HG03095 (cell line): ENCODE measurements at regions not wholly inside any gene's neighbourhood (a gene's known extent, or its start where the extent isn't known, plus 50 kb on each side); places are given as distances from the start of the nearest gene placed in this dataset.

ENCODE experiments used
- ATAC-seq: cut with Tn5 transposase; IDR thresholded peaks from one replicate; pipeline ENCODE4 v1.9.1; 2021; ENCODE audit warnings: moderate library complexity; ENCODE audit not compliant: unreplicated experiment

DNA sequence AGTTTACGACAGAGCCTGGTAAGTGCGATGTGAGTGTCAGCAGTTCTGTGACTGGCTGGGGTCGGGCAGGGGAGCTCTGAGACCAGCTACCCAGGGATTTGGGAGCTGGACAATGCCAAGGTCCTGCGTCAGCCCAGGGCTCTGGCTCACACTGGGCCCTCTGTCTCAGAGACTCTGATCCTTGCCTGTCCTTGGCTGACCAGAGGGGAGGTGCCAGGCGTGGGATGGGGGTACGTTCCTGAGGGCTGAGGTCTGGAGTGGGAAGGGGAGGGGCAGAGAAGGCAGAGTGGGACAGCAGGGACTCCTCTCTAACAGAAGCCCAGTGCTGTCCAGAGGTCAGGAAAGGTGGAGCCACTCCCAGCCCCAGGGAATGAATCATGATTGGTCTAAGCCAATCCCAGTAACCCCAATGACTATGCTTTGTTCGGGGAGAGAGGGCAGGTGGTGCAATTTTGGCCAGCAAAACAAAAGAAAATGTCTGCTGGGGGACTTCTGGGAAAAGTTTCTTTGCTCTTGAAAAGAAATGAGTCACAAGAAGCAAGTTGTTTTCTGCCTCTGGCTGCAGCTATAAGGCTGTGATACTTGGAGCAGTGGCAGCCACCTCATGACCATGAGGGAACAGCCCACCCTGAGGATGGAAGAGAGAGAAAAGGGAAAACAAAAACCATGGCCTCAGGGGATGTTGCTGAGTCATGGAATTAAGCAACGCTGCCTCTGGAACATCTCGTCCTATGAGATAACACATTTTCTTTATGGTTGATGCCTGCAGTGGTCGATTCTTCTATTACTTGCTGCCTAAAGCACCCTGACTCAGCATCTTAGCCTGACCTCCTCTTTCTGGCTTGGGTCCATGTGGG is 108.3 kb downstream of the CHST1 start:
- ATAC-seq = no peak

DNA sequence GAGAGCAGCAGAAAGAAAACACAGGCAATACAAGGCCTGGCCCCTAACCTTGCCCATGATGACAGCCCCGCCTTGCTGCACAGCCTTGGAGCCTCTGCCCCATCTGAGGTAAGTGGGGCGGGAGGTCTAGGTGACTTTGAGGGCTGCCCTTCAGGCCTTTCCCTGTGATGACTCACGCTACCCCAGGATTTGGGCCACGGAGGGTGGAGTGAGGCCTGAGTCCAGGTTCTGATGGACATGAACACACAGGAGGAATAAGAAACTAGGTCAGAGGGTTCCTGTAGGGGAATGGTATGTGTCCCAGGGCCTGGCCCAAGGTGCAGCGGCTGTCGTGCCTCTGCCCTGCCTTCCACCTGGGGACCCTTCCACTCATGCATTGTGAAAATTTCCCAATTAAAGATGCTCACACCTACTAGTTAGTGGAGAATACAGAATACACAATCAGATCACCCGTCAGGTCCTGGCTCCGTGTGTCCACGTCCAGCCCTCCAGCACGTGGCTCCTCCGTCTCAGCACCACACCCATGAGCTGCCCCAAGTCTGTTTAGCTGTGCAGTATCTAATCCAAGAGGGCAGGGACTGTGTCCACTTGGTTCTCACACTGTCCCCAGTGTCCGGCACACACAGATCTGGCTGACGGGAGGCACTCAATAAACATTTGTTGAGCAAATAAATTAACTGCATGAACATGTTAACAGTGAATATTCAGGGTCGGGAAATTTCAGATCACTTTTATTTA is 111.0 kb downstream of the CHST1 start:
- no peak for ATAC-seq

DNA sequence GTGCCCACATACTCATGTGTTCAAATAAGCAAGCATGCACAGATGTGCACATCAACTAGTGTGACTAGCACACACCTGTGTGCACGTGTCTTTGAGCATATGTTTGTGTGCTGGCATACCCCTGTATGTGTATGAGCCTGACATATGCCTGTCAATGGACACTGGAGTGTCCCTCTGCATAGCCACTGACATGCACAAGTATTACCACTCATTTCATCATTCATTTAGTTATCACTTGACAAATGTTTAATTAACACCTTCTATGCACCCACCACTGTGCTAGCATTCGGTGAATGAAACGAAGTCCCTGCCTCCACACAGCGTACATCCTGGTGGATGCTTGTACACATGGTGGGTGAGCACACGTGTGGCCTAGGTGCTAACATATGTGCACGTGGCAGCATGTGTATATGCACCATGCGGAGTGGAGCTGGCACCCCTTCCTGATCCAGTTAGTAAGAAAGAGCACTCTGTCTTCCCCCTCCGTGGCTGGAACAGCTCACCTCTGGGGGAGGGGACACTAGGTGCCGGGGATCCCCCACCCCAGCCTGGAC is 112.0 kb downstream of the CHST1 start:
- ATAC-seq = no peak

DNA sequence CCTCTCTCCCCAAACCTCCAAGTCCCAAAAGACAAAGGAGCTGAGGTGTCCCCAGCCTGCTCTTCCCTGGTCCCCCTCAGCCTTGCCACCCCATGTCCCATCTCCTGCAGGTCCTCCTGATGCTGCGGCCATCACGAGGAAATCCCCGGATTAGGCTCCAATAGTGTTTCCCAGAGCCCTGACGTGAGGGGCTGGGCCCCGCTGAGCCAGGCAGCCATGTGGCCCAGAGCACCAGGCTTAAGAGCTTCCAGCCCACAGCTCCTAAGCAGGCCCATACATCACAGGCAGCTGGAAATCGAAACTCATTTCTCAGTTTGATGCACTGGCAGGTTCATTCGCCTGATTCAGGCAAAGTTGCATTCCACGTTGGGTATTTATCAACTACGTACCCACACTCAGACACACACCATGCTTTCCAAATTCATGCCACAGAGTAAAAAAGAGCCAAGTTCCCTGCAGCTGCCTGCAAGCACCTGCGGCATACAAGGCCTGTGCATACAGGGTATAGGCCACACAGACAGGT is 114.2 kb downstream of the CHST1 start:
- ATAC-seq = no peak

DNA sequence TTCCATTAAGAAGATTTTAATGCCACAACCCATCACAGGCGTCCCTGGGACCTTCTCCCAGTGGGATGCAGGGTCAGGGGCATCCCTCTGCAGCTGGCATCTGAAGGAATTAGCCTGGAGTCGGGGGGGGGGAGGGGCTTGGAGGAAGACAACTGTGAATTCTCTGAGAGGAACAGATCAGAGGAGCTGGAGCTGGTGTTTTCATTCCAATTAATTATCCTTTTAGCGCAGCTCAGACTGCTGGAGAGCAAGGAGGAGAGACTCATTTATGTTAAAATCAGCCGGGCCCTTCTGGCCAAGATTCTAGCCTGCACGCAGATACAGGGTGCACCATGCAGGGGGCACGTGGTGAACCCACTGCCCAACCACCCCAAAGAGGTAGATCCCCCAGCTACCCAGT is 116.2 kb downstream of the CHST1 start:
- no peak for ATAC-seq

DNA sequence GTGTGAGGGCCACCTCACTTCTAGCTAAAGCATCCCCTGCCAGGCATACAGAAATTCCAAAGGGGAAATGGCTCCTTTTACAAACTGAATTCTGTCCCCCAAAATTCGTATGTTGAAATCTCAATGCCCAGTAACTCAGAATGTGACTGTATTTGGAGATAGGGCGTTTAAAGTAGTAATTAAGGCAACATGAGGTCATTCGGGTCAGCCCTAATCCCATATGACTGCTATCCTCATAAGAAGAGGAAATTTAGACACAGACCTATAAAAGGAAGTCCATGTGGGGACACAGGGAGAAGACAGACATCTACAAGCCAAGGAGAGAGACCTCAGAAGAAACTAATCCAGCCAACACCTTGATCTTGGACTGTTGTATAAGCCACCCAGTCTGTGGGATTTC is 119.1 kb downstream of the CHST1 start:
- no peak for ATAC-seq

DNA sequence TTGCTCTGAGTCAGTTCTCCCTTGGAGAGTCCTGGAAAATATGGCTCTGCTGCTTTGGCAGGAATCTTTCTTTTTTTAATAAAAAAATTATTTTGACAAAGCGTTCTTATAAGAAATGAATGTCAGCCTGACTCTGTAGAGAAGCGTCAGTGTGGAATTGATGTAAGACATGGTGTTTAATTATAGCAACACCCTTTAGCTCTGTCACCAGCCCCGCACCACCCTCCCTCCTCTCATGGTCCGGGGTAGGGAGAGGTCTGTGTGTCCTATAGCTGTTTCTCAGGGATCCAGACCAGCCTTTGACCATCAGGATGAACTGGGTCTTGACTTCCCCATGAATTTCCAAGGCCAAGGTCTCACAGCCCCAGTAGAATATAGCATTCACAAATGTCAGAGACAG is 120.6 kb downstream of the CHST1 start:
- no peak for ATAC-seq

DNA sequence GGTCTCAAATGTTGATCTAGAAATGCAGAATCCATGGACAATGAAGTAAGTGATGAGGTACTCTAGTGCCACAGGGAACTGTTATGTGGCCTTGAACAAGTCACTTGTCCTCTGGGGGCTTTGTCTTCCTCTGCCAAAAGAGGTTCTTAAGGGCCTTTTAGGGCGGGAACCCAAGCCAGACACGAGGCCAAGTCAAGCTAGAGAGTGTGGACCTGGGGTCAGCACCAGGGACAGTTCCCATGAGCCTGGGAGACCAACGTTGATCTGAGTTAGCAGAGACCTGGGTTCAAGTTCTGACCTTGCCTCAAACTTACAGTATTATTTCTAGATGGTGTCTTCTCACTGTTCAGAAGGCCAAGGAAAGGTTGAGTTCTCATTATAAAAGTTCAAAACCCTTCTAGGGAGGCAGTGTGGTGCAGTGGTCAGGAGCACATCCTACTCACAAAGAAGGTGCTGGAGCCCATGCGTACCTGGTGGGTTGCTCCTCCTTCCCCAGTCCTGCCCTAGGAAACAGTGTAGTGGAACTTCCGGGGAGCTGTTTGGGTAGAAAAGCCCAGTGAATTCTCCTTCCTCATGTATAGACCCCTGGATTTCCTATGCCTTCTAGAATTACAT is 121.5 kb downstream of the CHST1 start:
- ATAC-seq = no peak

DNA sequence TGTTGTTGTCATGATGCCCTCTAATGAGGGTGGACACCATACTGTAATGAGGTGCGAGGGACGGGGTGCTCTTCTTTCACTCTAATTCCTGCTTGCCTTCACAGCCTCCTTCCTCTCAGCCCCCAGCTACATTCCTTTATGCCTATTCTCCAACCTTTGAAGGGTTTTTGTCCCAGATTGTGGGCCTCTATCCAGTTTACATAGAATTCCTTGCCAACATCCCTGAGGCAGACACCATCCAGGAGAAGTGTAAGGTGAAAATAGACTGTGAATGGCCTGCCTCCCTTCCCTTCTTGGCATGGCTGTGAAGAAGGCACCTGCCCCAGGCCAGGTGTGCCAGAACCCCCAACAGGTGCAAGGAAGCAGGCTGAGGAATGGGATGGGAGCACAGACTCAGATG is 122.3 kb downstream of the CHST1 start:
- no peak for ATAC-seq

DNA sequence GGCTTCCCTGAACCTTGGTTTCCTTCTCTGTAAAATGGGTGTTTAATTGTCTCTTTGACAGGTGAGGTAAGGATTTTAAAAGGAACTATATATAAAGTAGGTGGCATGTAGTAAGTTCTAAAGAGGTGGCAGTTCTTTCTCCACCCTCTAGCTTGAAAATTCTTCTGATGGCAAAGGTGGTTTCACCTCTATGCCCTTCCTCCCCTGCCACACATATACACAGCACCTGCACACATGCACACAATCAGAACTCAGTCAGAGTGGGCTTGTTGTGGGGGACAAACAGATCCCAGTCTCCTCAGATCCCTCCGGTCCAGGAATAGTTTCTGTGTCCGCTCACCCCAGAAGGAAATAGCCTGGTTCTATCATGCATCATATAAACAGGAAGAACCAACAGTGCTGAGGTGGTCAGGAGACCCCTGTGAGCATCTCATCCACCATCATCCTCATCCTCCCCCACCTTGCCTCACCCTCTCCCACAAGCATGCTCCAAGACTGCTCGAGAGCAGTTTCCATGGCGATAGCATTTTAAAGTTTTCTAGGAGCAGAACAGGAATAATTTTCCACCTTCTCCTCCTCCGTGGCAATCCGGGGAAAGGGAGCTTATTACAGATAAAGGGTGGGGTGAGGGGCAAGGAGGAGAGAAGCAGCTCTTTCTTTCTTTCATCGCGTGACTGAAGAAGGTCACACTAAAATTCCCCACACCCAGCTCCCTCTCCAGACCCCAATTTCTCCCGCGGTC is 123.6 kb downstream of the CHST1 start:
- no peak for ATAC-seq

DNA sequence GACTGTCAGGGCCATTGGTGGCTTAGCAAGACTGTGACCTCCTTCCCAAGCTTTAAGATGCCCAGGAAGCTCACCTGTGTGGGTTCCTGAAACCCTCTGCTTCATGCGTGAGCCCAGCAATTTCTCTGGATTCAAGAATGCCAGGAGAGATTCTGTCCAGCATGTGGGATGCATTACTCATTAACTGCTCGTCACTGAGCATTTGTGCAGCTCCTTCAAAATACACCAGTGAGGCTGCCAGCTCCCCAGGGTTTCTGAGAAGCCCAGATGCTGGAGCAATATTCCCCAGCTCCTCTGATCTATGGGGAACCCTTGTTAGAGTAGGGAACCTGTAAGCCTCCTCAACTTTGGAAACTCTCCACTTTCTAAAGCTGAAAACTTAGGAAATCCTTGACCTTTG is 126.5 kb downstream of the CHST1 start:
- ATAC-seq = no peak

DNA sequence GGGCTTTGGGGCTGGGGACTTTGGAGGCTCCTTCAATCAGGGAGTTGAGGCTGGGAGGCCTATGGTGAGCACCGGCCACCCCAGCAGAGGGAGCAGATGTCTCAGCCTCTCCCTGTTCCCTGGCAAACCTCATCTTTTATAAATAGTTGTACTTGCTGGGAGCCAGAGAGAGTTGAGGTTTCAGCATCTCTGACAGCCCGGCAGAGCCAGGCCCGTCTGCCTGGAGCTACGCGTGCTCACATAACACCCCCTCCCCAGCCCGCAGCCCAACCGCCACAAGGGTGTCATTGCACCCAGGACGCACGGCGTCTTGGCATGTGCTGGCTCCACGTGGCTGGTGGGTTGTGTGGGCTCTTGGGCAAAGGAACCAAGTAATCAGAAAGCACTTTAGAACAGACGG is 127.1 kb downstream of the CHST1 start:
- ATAC-seq = no peak

DNA sequence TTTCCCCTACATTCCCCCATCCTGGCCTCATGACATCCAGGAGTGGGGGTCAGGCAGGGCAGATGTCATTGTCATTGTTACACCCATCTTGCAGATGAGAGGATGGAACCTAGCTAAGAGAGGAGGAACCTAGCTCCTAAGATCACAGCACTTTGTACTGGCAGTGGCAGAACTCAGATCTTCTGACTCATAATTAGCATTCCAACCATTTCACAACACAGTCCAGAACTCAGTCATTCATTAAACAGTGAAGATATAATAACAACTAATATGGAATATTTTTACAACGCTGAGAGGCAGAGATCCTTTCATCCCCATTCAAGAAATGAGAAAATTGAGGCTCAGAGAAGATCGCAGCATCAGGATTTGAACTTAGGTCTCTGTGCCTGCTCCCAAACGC is 127.8 kb downstream of the CHST1 start:
- ATAC-seq = no peak

DNA sequence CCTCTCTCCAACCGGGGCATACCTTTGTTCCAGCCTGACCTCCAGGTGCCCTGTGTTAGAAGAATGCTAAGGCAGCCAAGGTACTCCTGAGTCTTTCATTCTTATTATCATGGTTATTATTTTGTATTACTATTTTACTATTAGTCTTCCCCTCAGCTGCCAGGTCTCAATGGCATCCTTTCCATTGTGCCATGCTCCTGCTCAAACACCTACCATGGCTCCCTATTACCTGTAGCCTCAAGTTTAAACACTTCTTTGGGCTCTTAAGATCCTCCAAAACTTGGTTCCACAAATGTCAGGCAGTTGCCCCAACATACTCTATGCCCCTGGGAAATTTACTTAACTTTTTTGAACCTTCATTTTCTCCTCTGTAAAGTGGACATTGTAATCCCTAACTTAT is 130.4 kb downstream of the CHST1 start:
- no peak for ATAC-seq

DNA sequence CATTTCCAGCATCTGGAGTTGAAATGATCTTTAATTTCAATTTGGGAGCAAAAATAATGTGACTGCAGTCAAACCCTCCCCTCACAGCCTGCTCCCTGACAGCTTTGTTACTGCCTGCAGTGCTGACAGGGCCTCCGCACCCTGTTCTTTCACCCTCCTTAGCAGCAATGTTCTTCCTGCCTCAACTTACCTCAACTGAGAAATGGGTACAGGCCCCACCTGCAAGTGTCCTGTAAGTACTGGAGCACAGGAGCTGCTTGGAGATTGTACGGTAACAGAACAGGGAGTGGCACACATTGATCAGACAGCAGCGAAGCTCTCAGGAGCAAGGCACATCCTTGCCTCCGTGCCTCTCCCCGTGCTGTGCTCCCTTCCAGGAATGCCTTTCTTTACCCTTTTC is 131.3 kb downstream of the CHST1 start:
- ATAC-seq = no peak

DNA sequence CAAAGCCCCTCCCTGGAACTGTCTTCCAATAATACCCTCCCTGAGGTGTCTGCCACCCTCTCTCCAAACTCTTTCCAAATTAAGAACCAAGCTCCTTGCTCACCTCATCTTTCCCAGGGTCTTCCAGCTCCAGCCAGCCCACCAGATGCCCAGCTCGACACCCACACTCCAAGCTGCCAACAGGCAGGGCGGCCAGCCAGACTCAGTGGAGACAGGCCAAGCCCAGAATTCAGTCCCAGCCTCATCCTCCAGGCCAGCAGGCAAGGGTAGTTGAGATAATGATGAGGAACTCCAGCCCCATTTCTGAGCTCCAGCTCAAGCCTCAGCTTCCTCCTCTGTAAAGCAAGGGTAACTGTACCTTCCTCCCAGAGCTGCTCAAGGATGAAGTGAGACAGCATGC is 132.9 kb downstream of the CHST1 start:
- ATAC-seq = no peak

DNA sequence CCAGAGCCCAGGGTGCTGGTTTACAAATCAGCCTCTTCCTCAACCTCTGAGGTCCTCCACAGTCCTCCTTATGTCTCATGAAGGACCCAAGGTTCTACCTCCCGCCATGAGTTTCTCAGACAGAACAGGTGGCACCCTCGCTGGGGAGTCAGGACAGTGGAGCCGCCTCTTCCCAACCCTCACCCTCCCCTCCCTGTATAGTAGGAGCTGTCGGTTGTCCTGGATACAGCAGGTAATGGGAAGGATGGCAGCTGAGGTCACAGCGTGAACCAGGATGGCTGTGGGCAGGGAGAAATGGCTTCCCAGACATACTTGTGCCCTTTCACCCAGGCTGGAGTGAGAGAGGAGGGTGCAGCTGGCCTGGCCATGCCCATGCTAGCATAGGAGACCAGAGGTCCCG is 134.6 kb downstream of the CHST1 start:
- no peak for ATAC-seq

DNA sequence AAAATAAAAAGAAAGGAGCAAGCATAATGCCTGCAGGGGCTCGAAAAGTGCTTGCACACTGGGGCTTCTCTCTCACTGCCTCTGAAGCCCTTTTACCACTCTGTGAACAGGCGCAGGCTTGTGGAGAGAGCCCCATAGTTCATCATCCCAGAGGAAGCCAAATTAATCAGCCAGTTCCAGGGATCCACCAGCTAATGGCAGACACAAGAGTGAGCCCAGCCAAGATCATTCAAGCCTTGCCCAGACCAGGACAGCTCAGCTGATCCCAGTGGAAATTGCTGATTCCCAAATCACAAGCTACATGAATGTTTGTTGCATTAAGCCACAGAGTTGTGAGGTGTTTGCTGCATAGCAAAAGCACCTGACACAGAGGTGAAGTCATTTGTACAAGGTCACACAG is 135.3 kb downstream of the CHST1 start:
- ATAC-seq = no peak

DNA sequence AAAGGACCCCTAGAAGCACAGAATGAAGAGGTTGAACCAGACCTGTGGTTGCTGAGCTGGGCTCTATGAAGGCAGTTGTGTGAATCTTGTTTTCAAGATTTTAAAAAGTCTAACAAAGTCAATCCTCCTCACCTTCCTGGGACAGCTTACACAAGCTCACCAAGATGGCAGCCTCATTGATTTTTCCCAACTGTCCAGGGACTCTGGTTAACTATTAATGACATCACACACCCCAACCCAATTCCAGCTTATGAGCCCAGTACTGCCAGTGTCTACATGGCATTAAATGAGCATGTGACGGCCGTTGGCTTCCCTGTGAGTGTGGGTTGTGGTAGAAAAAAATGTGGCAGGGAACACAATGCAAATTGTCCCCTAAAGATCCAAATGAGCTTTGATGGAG is 137.0 kb downstream of the CHST1 start:
- ATAC-seq = no peak

DNA sequence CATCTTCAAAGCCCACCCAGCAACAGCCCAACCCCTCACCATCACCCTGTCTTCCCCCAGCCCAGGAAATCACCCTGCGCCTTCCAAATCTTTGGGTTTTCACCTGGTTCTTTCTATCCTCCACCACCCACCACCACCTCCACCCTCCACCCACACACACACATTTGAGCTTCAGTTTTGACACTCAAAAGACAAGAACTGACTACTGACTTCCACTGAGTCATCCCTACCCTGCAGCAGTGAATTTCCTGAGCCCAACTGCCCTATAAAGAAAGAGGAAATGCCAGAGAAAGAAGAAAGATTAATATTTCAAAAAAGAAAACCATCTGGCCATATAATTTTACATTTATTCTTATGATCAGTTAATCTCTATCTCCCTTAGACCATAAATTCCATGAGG is 137.5 kb downstream of the CHST1 start:
- ATAC-seq = no peak

DNA sequence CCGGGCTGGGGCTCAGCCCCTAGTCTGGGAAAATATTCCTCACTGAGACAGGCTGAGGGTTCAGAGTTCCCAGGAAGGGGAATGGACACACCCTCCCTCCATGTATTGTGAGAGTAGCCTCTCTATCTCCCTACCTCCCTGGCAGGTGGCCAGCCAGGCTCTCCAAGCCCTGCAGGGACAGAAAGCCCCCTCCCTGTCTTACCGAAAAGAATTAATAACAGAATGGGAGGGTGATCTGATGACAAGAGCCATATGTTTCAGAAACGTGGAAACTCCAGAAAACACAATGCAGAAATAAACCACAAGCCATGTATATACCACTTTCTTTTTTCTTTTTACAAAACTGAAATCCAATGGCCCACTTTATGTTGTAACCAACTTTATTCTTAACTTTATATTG is 140.0 kb downstream of the CHST1 start:
- ATAC-seq = no peak
